ENCODE measurements at regions not wholly inside any gene's neighbourhood (a gene's known extent, or its start where the extent isn't known, plus 50 kb on each side); places are given as distances from the start of the nearest gene placed in this dataset.
A peak's percentile ranks its signal among the peaks of the same experiment; 100 is the strongest.

GRCh38 chr12:67161322-67161918, 107.7 kb upstream of the CAND1 start:
- peak; percentile 38 for DNase-seq

- DNase-seq: no peak
Observed at GRCh38 chr12:67173258-67173657, 95.9 kb upstream of the CAND1 start.

- no peak for DNase-seq
Observed at GRCh38 chr12:67182551-67182950, 86.6 kb upstream of the CAND1 start.

- DNase-seq: no peak
Observed at GRCh38 chr12:67193704-67194103, 75.5 kb upstream of the CAND1 start.

- no peak for DNase-seq
Observed at GRCh38 chr12:67200386-67200785, 68.8 kb upstream of the CAND1 start.

GRCh38 chr12:67202011-67202677, 67.0 kb upstream of the CAND1 start:
- no peak for DNase-seq

- DNase-seq: no peak
Observed at GRCh38 chr12:67202678-67203012, 66.5 kb upstream of the CAND1 start.

- DNase-seq: no peak
Observed at GRCh38 chr12:67208281-67209067, 60.7 kb upstream of the CAND1 start.

- DNase-seq: no peak
Observed at GRCh38 chr12:67211029-67211428, 58.1 kb upstream of the CAND1 start.

- no peak for DNase-seq
Observed at GRCh38 chr12:67211494-67211893, 57.7 kb upstream of the CAND1 start.

- no peak for DNase-seq
Observed at GRCh38 chr12:67217647-67218046, 51.5 kb upstream of the CAND1 start.

Data from CD4-positive, alpha-beta T cell treated with Interleukin-21 for 1 hour (primary cell).